ENCODE measurements at regions not wholly inside any gene's neighbourhood (a gene's known extent, or its start where the extent isn't known, plus 50 kb on each side); places are given as distances from the start of the nearest gene placed in this dataset.

DNA sequence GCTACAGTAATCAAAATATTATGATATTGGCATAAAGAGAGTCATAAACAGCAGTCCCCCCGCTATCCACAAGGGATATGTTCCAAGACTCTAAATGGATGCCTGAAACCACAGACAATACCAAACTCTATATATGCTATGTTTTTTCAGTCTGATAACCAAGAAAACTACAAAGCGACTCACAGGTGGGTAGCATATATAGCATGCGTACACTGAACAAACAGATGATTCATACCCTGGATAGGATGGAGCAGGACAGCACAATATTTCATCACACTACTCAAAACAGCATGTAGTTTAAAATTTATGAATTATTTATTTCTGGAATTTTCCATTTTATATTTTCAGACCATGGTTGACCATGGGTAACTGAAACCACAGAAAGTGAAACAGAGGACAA lies 87.0 kb upstream of the PPP2R3A start:
- DNase-seq: no peak

GRCh38 chr3:135885885-135886284 lies 79.6 kb upstream of the PPP2R3A start:
- no peak for DNase-seq

DNA sequence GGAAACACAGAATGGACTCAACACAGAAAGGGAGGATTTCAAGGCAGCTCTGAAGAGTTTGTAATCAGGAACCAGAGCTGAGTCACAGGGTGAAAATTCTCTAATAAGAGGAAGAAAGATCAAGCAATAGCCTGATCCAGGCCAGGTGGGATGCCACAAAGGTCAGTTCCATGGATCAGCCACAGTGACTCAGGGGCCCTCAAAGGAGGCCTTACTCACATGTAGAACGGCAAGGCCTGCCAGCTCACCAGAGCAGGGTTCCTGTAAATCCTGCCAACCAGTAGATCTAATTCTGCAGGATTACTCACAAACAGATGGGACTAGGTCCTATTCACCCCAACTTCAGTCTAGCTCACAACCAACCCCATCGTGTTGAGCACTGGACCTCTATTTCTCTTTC lies 78.3 kb upstream of the PPP2R3A start:
- peak in 1 of 4 experiments; percentile 19 for DNase-seq

DNA sequence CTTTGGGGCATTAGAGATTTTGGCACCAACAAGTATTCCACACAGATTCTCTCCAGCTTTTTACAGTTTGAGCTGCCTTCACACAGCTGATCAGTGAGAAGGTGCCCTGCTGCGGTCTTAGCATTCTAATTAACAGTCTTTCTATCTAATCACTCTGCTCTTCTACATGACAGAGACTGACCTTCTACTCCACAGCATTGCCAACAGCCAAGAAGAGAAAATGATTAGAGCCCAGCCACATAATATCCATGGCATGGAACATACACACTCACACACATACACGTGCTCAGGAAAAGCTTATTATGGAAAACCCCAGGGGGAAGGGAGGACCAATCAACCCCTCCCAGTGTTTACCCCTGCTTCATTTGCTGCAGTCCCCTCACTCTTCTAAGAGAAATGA lies 76.1 kb upstream of the PPP2R3A start:
- DNase-seq: no peak

DNA sequence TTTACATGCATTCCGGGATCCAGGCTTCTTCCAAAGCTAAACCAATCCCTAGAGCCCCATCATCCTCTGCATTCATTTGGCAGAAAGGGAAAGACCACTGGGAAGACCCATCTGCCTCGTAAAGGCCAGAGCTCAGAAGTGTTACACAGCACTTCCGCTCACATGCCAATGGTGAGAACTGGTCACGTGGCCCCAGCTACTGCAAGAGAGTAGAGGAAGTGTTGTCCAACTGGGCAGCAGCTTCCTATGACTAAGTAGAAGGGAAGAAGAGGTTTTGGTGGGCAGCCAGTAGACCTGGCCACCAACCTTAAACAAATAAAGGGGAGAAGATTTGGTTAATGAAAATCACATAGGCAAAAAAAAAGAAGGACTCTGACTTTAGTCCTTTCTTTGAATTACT lies 74.4 kb upstream of the PPP2R3A start:
- DNase-seq: peak in 2 of 4 experiments; percentile 10 to 18

DNA sequence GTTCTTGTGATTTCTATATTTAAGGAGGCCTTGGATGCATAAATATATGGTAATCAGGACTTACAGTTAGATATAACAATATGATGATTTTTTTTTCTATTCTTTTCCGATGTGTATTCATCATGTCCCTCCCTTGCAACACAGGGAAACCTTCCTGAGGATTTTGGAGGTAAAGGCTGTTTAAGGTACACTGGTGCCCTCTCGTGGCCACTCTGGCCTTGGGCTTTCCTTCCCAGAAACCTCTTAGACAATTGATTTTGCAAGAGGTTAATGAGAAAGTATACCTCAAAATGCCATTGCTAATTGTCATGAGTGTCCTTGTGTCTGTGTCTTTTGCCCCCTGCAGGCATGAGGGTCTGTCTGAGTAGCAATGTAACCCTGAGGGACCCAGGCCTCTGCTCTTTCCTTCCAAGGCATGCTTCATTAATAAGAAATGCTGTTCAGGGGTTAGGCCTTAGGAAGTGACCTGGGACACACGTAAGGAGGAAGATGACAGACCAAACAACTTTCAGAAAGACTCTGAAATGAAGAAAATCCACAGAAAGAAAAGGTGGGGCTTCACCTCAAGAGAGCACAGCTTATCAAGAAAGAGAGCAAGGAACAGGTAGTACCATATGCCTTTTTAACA lies 70.3 kb upstream of the PPP2R3A start:
- DNase-seq: peak; percentile 70 to 85 (median 77)

DNA sequence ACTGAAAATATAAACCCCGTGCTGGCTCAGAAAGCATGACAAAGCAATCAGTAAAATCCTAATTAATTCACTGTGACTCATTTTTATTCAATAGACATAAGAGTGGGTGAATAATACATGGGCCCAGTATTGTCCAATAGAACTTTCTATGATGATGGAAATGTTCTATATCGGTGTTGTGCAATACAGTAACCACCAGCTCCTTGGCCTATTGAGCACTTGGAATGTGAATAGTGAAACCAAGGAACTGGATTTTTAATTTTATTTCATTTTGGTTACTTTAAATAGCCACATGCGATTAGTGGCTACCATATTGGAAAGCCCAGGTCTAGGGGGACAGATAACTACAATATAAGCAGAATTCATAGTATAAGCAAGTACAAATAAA lies 69.8 kb upstream of the PPP2R3A start:
- no peak for DNase-seq

DNA sequence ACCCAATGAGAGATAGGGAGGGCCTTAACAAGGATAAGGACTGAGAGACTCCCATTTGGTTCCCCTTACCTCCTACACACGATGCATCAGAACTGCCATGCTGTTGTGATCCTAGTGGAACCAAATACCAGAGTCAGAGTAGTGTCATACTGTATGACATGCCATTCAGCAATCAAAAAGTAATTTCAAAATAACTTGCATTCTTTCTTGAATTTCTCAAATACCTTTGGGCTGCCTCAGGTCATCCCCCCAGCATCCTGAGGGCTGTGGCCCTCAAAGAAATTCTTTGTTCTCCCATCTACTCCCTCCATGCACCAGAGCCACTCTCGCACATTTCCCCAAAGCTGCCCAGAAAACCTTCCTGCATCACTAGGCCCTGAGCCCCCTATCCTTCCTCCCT lies 68.9 kb upstream of the PPP2R3A start:
- DNase-seq: no peak

DNA sequence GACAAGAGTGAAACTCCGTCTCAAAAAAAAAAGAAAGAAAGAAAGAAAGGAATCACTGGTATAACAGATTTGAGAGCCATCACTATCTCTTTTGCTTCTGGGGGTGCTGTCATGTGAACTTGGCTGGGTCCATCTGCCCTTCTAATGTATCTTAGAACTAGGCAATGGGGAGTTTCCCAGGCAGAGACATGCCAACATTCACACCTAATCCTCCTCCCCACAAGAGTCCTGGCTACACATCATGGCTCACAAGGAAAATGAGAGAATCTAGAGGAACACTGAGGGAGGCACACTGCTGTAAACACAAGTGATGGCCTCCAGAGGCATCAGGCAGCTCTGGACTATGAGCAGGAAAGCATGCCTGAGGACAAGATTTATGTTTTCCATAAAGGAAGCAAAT lies 67.8 kb upstream of the PPP2R3A start:
- no peak for DNase-seq

DNA sequence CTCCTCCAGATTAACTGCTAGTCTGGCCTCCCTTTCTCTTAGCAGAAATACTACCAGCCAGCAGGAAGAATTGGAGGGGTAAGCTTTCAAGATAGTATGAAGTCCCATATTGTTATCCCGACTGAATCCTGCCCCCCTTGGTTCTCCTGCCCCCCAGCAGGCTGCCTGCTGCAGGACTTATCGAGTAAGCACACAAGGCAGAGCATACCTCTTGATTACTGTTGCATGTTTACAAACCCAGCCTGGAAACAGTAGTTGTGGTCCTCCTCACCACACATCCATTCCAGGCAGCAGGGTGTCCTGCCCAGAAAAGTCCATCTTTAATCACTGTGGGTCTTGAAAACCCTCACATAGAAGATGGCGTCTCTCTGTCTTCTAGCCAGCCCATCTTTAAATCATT lies 66.8 kb upstream of the PPP2R3A start:
- no peak for DNase-seq

DNA sequence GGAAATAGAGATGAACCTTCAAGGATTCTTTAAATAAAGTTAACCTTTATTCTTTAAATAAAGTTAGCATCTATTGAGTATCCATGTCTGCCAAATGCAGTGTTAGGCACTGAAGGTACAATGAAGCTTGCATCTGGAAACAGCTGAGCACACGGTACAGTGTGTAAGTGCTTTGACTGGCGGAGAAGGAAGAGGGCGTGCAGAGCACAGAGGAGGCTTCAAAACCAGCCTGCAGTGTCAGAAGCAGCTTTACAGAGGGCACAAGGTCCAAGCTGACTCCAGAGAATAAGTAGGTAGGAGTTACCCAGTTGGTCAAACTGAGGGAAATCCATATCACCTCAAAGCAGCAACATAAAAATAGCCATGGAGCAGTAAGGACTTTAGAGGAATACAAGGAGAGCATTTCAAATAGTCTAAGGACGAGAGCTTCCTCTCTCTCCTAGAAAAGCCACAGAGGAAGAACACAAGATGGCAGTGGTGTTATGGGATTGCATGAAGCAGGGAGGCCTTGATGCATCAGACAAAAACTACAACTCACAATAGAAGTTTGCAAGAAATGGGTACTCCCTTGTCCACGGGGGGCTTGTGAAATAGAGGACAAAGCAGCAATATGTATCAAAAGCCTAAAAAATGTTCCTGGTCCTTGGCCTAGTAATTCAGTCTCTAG lies 60.3 kb upstream of the PPP2R3A start:
- DNase-seq: peak in 2 of 4 experiments; percentile 8 to 20

DNA sequence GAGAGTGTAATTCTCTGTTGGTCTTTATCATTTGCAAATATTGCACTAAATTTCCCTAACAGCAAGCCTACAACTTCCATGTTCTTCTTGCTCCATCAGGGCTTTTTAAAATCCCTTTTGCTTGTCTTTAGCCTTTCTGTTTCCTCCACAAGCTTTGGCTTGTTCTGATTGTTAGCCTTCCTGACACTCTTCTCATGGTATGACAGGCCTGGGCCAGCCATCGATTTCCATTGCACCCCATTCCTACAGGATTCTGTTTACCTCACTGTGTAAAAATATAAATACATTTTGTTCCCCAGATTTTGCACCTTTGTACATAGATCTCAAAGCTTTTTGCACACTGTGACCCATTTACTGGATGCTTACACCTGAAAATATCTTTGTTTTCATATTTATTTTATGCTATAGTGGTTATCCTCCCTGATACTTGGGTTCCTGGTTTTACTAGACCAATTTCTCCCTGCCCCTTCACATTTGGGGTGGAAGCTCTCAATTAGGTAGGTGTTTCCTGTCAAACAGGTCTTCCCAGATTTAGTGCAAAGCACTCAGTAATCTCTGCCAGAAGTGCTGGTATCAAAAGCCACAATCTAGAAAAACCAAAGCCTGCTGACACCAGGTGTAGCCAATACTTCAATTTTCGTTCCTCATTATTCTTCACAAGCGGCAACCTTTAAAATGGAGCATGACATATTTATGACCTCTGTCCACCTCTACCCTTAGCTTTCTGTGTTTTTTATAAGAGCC lies 57.9 kb upstream of the PPP2R3A start:
- DNase-seq: no peak

- DNase-seq: no peak
Observed at GRCh38 chr3:135908225-135908624, 57.3 kb upstream of the PPP2R3A start.

DNA sequence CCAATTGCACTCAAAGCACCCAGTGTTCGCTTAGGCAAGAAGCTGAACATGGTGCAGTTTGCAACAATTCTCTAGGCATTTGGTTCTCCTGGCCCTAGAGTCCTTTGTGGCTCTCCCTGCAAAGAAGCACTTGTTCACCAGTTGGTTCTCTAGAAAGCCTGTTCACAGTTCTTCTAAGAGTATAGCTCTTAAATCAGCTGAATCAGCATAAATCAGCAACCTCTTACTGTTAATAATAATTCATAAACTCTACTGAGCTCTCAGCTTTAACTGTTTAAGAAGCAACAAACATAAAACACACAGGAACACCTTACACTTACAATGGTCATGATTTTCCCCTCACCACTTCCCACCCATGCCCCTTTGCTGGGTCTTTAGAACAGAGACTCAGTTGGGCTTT lies 56.8 kb upstream of the PPP2R3A start:
- no peak for DNase-seq

DNA sequence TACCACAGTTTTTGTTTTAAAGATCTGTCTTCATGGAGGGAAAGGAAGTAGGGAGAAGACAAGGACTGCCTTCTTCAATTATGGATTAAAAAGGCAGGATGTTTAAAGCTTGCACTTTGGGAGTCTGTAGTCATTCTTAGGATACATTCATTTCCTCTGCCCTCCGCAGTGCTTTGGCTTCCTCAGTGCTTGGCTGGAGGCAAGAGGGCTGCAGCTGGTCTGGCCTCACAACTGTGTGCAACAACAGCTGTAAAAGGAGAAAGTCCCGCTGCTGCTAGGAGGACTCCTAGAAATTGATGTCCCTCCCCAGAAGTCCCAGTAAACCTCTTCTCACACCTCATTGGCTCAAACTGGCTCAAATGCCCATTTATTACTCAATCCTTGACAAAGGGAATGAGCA lies 54.4 kb upstream of the PPP2R3A start:
- DNase-seq: no peak

DNA sequence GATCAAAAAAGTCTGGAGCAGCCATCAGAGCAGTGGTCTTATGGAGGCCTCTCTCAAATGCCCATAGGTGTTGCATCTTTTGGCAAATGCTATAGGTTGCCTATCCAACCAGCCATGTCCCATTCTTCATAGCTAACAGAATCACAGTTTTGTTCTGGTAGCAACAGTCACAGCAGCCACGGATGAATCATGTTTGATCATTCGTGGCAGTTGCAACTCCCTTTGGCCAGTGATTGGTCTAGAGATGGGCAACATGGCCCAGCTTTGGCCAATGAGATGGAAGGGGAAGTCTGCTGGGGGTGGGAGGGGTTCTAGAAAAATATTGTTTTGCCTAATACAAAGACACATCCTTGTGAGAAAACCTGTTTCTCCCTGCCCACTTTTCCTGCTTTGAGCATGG lies 50.3 kb upstream of the PPP2R3A start:
- no peak for DNase-seq
